MM.1S (cell line): ENCODE measurements at regions not wholly inside any gene's neighbourhood (a gene's known extent, or its start where the extent isn't known, plus 50 kb on each side); places are given as distances from the start of the nearest gene placed in this dataset.

Experiments used
- DNase-seq: peaks from one replicate; pipeline ENCODE4 v3.0.0-alpha.2; 2015
- H2AFZ ChIP-seq: fragments of 300-600 bp; sonication (generic); 2 replicates; pipeline ENCODE4 v1.6.0; 2016; ENCODE audit warnings: antibody characterized with exemption, low read length
- H3F3A ChIP-seq: fragments of 300-600 bp; sonication (generic); 2 replicates; pipeline ENCODE4 v1.6.1; 2016; ENCODE audit warnings: mild to moderate bottlenecking, antibody characterized with exemption, low read length, moderate library complexity, mixed read lengths; ENCODE audit not compliant: insufficient read depth
- H3K27ac ChIP-seq: fragments of 300-600 bp; sonication (generic); 2 replicates; pipeline ENCODE4 v1.5.1; 2016; ENCODE audit warnings: mild to moderate bottlenecking, low read length
- H3K27me3 ChIP-seq: fragments of 300-600 bp; sonication (generic); replicated peaks from 2 replicates; pipeline ENCODE4 v1.6.0; 2016; ENCODE audit warnings: low read length; ENCODE audit not compliant: insufficient read depth
- H3K36me3 ChIP-seq: fragments of 300-600 bp; sonication (generic); replicated peaks from 2 replicates; pipeline ENCODE4 v1.6.1; 2016; ENCODE audit warnings: mild to moderate bottlenecking, low read length, mixed read lengths; ENCODE audit not compliant: insufficient read depth
- H3K4me1 ChIP-seq: fragments of 300-600 bp; sonication (generic); 2 replicates; pipeline ENCODE4 v1.6.1; 2016; ENCODE audit warnings: low read length, mixed read lengths
- H3K4me2 ChIP-seq: fragments of 300-600 bp; sonication (generic); 2 replicates; pipeline ENCODE4 v1.6.0; 2016; ENCODE audit warnings: low read depth, low read length
- H3K4me3 ChIP-seq: fragments of 300-600 bp; sonication (generic); 2 replicates; pipeline ENCODE4 v1.5.1; 2016; ENCODE audit warnings: low read length, mixed read lengths
- H3K79me2 ChIP-seq: fragments of 300-600 bp; sonication (generic); 2 replicates; pipeline ENCODE4 v1.6.1; 2016; ENCODE audit warnings: mixed run types, low read length, mixed read lengths
- H3K9ac ChIP-seq: fragments of 300-600 bp; sonication (generic); 2 replicates; pipeline ENCODE4 v1.6.1; 2016; ENCODE audit warnings: low read length, mixed read lengths
- H3K9me2 ChIP-seq: fragments of 300-600 bp; sonication (generic); replicated peaks from 2 replicates; pipeline ENCODE4 v1.6.1; 2016; ENCODE audit warnings: mild to moderate bottlenecking, low read length, mixed read lengths; ENCODE audit not compliant: insufficient read depth
- H3K9me3 ChIP-seq: fragments of 300-600 bp; sonication (generic); replicated peaks from 2 replicates; pipeline ENCODE4 v1.6.1; 2016; ENCODE audit warnings: mild to moderate bottlenecking, low read length, mixed read lengths; ENCODE audit not compliant: insufficient read depth
- H4K20me1 ChIP-seq: fragments of 300-600 bp; sonication (generic); 2 replicates; pipeline ENCODE4 v1.6.1; 2016; ENCODE audit warnings: mild to moderate bottlenecking, low read length, moderate library complexity, mixed read lengths; ENCODE audit not compliant: insufficient read depth
- CTCF ChIP-seq: fragments of 300-600 bp; sonication (generic); IDR thresholded peaks from 2 replicates; pipeline ENCODE4 v1.5.1; 2016; ENCODE audit warnings: antibody characterized with exemption, low read length, mixed read lengths
- EZH2 ChIP-seq: fragments of 300-600 bp; sonication (generic); optimal IDR thresholded peaks from 2 replicates; pipeline ENCODE3; 2017; ENCODE audit warnings: low read depth, mild to moderate bottlenecking, antibody characterized with exemption, low read length, mixed read lengths
- EZH2phosphoT487 ChIP-seq: fragments of 300-600 bp; sonication (generic); IDR thresholded peaks from 2 replicates; pipeline ENCODE4 v1.6.1; 2018; ENCODE audit warnings: antibody characterized with exemption, low read length

DNA sequence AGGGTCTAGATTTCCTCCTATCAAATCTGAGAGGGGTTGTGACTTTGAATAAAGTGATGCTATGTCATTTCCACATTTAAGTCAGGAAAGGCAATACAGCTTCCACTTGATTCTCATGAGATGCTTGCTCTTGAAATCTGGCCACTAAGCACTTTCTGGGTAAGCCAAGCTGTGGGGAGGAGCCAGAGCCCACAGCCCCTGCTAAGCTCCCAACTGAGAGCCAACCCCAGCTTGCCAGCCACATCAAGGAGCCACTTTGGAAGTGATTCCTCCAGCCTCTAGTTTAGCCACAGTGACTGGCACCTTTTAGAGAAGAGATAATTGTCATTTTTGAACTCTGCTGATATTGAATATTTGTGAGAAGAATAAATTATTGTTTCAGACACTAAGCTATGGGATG lies 1441.5 kb upstream of the IGFBP7 start:
- Histone ChIP-seq H3K9ac (no peak overlapping the region), H3K27me3 (no peaks in the 10 kb centered on the region), H2AFZ (no peak overlapping the region), H3F3A (no peaks in the 10 kb centered on the region), H3K36me3 (no peaks in the 10 kb centered on the region), H3K4me1 (no peaks in the 10 kb centered on the region), H3K79me2 (no peaks in the 10 kb centered on the region), H3K9me2 (no peaks in the 10 kb centered on the region), H4K20me1 (no peaks in the 10 kb centered on the region), H3K27ac (no peak overlapping the region), H3K4me3 (no peak overlapping the region), H3K9me3 (no peaks in the 10 kb centered on the region; the same call in 1 of the 2 replicates), H3K4me2 (no peak overlapping the region)
- TF ChIP-seq CTCF, result no peak
- no peak for TF ChIP-seq EZH2phosphoT487
- no peak for TF ChIP-seq EZH2
- DNase-seq, result no peak

DNA sequence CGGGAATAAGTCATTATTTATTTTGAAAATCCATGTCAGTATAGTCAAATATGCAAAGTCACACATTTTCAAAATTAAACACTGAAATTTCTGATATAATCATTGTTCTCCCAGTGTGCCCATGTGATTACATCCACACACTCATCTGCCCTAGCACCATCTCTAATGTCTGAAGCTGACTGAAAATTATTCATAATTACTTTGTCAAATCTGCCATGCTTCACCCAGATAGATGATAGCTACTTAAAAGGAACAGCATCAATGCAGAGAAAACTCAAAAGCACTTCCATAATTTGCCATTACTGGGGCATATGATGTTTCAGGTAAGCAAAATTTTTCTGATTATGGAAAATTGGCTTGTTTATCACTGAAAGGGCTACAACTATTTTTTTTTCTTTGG lies 1433.3 kb upstream of the IGFBP7 start:
- H3K27me3 ChIP-seq, result no peaks in the 10 kb centered on the region
- no peaks in the 10 kb centered on the region for H3K36me3 ChIP-seq
- no peak overlapping the region for H3K27ac ChIP-seq
- H4K20me1 ChIP-seq, result no peaks in the 10 kb centered on the region
- no peak overlapping the region for H3K4me2 ChIP-seq
- H3K9me3 ChIP-seq, result no peaks in the 10 kb centered on the region
- H3K9ac ChIP-seq, result no peak overlapping the region
- H3K9me2 ChIP-seq, result no peaks in the 10 kb centered on the region
- no peak for DNase-seq
- TF ChIP-seq EZH2phosphoT487, result no peak
- no peak for TF ChIP-seq CTCF
- TF ChIP-seq EZH2, result no peak
- no peaks in the 10 kb centered on the region for H3K4me1 ChIP-seq
- no peaks in the 10 kb centered on the region for H3K79me2 ChIP-seq
- no peaks in the 10 kb centered on the region for H3F3A ChIP-seq
- H2AFZ ChIP-seq, result no peak overlapping the region
- H3K4me3 ChIP-seq, result no peak overlapping the region

DNA sequence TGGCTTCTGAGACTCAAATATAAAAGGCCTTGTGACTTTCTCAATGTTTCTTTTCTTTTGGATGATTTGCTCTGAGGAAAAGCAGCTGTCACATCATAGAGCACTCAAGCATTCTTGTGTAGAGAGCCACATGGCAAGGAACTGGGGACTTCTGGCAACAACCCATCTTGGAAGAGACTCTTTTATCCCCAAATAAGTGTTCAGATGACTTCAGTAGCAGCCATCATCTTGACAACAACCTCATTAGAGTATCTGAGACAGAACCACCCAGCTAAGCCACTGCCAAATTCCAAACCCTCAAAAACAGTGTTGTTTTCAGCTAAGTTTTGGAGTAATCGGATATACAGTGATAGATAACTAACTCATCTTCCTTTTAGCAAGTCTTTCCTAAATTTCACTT lies 1431.7 kb upstream of the IGFBP7 start:
- H3K4me3 ChIP-seq, result no peak overlapping the region
- H3K36me3 ChIP-seq, result no peaks in the 10 kb centered on the region
- no peak overlapping the region for H3K4me2 ChIP-seq
- H3K9me2 ChIP-seq, result no peaks in the 10 kb centered on the region
- no peaks in the 10 kb centered on the region for H4K20me1 ChIP-seq
- no peaks in the 10 kb centered on the region for H3K4me1 ChIP-seq
- no peaks in the 10 kb centered on the region for H3F3A ChIP-seq
- TF ChIP-seq EZH2 (no peak), CTCF (no peak), EZH2phosphoT487 (no peak)
- no peak overlapping the region for H3K27ac ChIP-seq
- no peaks in the 10 kb centered on the region for H3K79me2 ChIP-seq
- no peak for DNase-seq
- no peaks in the 10 kb centered on the region for H3K9me3 ChIP-seq
- no peaks in the 10 kb centered on the region for H3K27me3 ChIP-seq
- no peak overlapping the region for H2AFZ ChIP-seq
- H3K9ac ChIP-seq, result no peak overlapping the region
